ENCODE measurements at regions not wholly inside any gene's neighbourhood (a gene's known extent, or its start where the extent isn't known, plus 50 kb on each side); places are given as distances from the start of the nearest gene placed in this dataset.

DNA sequence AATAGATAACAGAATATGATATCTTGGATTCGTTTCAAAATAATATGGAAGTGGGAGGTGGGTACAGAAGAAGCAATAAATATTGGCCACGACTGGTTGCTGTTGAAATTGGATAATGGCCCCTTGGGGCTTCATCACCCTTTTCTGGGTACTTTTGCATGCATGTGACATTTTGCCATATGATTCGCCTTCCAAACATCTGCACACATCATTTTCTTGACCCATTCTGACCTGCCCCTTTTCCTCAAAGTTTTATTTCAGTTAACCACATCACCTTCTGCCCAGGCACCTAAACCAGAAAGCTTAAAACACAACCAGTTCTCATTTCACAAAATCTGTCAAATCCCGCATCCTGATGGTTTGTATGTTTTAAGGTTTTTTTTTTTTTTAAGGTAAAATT is 116.7 kb upstream of the AGAP1 start:
- TF ChIP-seq, protein P1, sequence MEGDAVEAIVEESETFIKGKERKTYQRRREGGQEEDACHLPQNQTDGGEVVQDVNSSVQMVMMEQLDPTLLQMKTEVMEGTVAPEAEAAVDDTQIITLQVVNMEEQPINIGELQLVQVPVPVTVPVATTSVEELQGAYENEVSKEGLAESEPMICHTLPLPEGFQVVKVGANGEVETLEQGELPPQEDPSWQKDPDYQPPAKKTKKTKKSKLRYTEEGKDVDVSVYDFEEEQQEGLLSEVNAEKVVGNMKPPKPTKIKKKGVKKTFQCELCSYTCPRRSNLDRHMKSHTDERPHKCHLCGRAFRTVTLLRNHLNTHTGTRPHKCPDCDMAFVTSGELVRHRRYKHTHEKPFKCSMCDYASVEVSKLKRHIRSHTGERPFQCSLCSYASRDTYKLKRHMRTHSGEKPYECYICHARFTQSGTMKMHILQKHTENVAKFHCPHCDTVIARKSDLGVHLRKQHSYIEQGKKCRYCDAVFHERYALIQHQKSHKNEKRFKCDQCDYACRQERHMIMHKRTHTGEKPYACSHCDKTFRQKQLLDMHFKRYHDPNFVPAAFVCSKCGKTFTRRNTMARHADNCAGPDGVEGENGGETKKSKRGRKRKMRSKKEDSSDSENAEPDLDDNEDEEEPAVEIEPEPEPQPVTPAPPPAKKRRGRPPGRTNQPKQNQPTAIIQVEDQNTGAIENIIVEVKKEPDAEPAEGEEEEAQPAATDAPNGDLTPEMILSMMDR (IDR thresholded peaks at IDR 0.05), result no peak
- TF ChIP-seq POLR2A (IDR thresholded peaks at IDR 0.05), result no peak
